ENCODE measurements at regions not wholly inside any gene's neighbourhood (a gene's known extent, or its start where the extent isn't known, plus 50 kb on each side); places are given as distances from the start of the nearest gene placed in this dataset.
"Not testable (repeated sequence)": the region's sequence is repeated elsewhere in the genome, so short reads cannot be mapped to it uniquely, and the experiment has no call there.

GRCh38 chr21:38115870-38116269, 140.9 kb upstream of the KCNJ15 start:
- Histone ChIP-seq H3K9ac (ENCODE audit: insufficient read depth, low read length) (no peak overlapping the region), H3K4me1 (ENCODE audit: control insufficient read depth, extremely low read depth, insufficient read depth, low read length) (no peaks in the 10 kb centered on the region), H4K20me1 (ENCODE audit: control insufficient read depth, extremely low read depth, insufficient read depth, low read length) (no peaks in the 10 kb centered on the region), H3K36me3 (ENCODE audit: control insufficient read depth, insufficient read depth, low read length) (no peaks in the 10 kb centered on the region), H3K27me3 (ENCODE audit: control insufficient read depth, insufficient read depth, low read length) (no peaks in the 10 kb centered on the region), H3K79me2 (ENCODE audit: control insufficient read depth, insufficient read depth, low read length) (no peaks in the 10 kb centered on the region), H3K4me3 (replicated peaks in 1 of 4; ENCODE audit: control extremely low read depth in 1 of 4, insufficient read depth in 1 of 4, low read depth in 3 of 4, low read length in 4 of 4) (no peak overlapping the region), H3K9me3 (ENCODE audit: control insufficient read depth, insufficient read depth, low read depth, low read length) (no peaks in the 10 kb centered on the region), H2AFZ (ENCODE audit: low read length) (no peak overlapping the region), H3K4me2 (ENCODE audit: extremely low read depth, insufficient read depth, low read length) (no peak overlapping the region), H3K27ac (ENCODE audit: insufficient read depth, low read length) (no peak overlapping the region)
- DNase-seq (ENCODE audit: low read depth in 2 of 2) = no peak
- TF ChIP-seq EZH2 (IDR thresholded peaks at IDR 0.05; ENCODE audit: low read length, missing control alignments) = no peak
- TF ChIP-seq, protein P1, sequence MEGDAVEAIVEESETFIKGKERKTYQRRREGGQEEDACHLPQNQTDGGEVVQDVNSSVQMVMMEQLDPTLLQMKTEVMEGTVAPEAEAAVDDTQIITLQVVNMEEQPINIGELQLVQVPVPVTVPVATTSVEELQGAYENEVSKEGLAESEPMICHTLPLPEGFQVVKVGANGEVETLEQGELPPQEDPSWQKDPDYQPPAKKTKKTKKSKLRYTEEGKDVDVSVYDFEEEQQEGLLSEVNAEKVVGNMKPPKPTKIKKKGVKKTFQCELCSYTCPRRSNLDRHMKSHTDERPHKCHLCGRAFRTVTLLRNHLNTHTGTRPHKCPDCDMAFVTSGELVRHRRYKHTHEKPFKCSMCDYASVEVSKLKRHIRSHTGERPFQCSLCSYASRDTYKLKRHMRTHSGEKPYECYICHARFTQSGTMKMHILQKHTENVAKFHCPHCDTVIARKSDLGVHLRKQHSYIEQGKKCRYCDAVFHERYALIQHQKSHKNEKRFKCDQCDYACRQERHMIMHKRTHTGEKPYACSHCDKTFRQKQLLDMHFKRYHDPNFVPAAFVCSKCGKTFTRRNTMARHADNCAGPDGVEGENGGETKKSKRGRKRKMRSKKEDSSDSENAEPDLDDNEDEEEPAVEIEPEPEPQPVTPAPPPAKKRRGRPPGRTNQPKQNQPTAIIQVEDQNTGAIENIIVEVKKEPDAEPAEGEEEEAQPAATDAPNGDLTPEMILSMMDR (conservative IDR thresholded peaks at IDR 0.05 in 1 of 2, IDR thresholded peaks at IDR 0.05 in 1 of 2; ENCODE audit: low read depth in 1 of 2, low read length in 2 of 2) = no peak

- H3K27ac ChIP-seq (ENCODE audit: insufficient read depth, low read length) = no peak overlapping the region
- no peaks in the 10 kb centered on the region for H3K79me2 ChIP-seq (ENCODE audit: control insufficient read depth, insufficient read depth, low read length)
- no peaks in the 10 kb centered on the region for H4K20me1 ChIP-seq (ENCODE audit: control insufficient read depth, extremely low read depth, insufficient read depth, low read length)
- no peak overlapping the region for H3K4me3 ChIP-seq (replicated peaks in 1 of 4; ENCODE audit: control extremely low read depth in 1 of 4, insufficient read depth in 1 of 4, low read depth in 3 of 4, low read length in 4 of 4)
- H3K9me3 ChIP-seq (ENCODE audit: control insufficient read depth, insufficient read depth, low read depth, low read length) = no peaks in the 10 kb centered on the region
- H3K27me3 ChIP-seq (ENCODE audit: control insufficient read depth, insufficient read depth, low read length) = no peaks in the 10 kb centered on the region
- H3K4me1 ChIP-seq (ENCODE audit: control insufficient read depth, extremely low read depth, insufficient read depth, low read length) = no peaks in the 10 kb centered on the region
- no peak overlapping the region for H3K4me2 ChIP-seq (ENCODE audit: extremely low read depth, insufficient read depth, low read length)
- TF ChIP-seq, protein P1 (conservative IDR thresholded peaks at IDR 0.05 in 1 of 2, IDR thresholded peaks at IDR 0.05 in 1 of 2; ENCODE audit: low read depth in 1 of 2, low read length in 2 of 2) = no peak
- TF ChIP-seq EZH2 (IDR thresholded peaks at IDR 0.05; ENCODE audit: low read length, missing control alignments) = no peak
- DNase-seq (ENCODE audit: low read depth in 2 of 2) = no peak
- H3K9ac ChIP-seq (ENCODE audit: insufficient read depth, low read length) = no peak overlapping the region
- H2AFZ ChIP-seq (ENCODE audit: low read length) = no peak overlapping the region
- H3K36me3 ChIP-seq (ENCODE audit: control insufficient read depth, insufficient read depth, low read length) = no peaks in the 10 kb centered on the region
Measured at GRCh38 chr21:38119793-38120192, 137.0 kb upstream of the KCNJ15 start.

DNA sequence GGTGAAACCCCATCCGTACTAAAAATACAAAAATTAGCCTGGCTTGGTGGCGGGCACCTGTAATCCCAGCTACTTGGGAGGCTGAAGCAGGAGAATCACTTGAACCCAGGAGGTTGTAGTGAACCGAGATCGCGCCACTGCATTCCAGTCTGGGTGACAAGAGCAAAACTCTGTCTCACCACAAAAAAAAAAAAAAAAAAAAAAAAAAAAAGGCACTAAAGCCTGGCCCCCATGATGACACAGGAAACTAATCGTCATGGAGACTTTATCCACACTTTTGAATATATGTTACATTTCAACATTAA, 136.2 kb upstream of the KCNJ15 start:
- H3K9ac ChIP-seq (ENCODE audit: insufficient read depth, low read length); H3K4me1 ChIP-seq (ENCODE audit: control insufficient read depth, extremely low read depth, insufficient read depth, low read length); H3K27me3 ChIP-seq (ENCODE audit: control insufficient read depth, insufficient read depth, low read length); H3K4me2 ChIP-seq (ENCODE audit: extremely low read depth, insufficient read depth, low read length); H3K4me3 ChIP-seq (replicated peaks in 1 of 4; ENCODE audit: control extremely low read depth in 1 of 4, insufficient read depth in 1 of 4, low read depth in 3 of 4, low read length in 4 of 4); H3K27ac ChIP-seq (ENCODE audit: insufficient read depth, low read length); H3K79me2 ChIP-seq (ENCODE audit: control insufficient read depth, insufficient read depth, low read length); DNase-seq (ENCODE audit: low read depth in 2 of 2); H3K36me3 ChIP-seq (ENCODE audit: control insufficient read depth, insufficient read depth, low read length); H2AFZ ChIP-seq (ENCODE audit: low read length); H4K20me1 ChIP-seq (ENCODE audit: control insufficient read depth, extremely low read depth, insufficient read depth, low read length); H3K9me3 ChIP-seq (ENCODE audit: control insufficient read depth, insufficient read depth, low read depth, low read length): not testable (repeated sequence)

Data from fibroblast of lung (primary cell).